ENCODE measurements at regions not wholly inside any gene's neighbourhood (a gene's known extent, or its start where the extent isn't known, plus 50 kb on each side); places are given as distances from the start of the nearest gene placed in this dataset.

- no peak for TF ChIP-seq CTCF (IDR thresholded peaks at IDR 0.05; ENCODE audit: borderline replicate concordance, extremely low read depth, low read length, poor library complexity, severe bottlenecking)
- TF ChIP-seq EZH2 (IDR thresholded peaks at IDR 0.05; ENCODE audit: borderline replicate concordance, low read depth, low read length, severe bottlenecking): no peak
These were observed 146.6 kb upstream of the P2RY1 start for GRCh38 chr3:152688313-152688712.

All from DND-41 (cell line).